C1 segment of cervical spinal cord (tissue), 14 donors: ENCODE measurements at regions not wholly inside any gene's neighbourhood (a gene's known extent, or its start where the extent isn't known, plus 50 kb on each side); places are given as distances from the start of the nearest gene placed in this dataset.

Source experiments
- DNase-seq, 14 donors: peaks; one replicate each; lab custom pipeline; 2025; lab: John Stamatoyannopoulos, UW

DNA sequence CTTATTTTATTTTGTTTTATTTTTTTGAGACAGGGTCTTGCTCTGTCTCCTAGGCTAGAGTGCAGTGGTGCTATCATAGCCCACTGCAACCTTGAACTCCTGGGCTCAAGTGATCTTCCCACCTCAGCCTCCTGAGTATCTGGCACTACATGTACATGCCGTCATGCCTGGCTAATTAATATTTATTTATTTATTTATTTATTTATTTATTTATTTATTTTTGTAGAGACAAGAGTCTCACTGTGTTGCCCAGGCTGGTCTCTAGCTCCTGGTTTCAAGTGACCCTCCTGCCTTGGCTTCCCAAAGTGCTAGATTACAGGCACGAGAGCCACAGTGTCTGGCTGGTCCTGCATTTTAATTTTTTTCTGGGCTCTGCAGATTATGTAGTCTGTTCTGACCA, 84.9 kb upstream of the BCOR start:
- no peak for DNase-seq

DNA sequence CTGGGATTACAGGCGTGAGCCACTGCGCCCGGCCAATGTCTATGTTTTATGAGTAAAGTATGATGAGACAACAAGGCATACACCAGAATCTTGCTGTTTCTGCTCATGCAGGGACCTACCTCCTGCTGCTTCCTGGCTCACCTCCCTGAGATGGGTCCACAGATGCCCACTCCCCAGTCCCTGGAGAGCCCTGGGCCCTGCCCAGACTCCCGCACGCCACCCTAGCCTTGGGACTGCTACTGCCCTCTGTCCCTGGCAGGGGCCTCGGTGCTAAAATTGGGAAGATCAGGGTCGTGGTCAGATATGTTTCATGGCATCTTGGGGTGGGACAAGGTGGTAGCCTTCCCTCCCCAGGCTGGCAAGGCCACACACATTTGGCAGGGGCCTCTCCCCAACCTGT, 84.3 kb upstream of the BCOR start:
- DNase-seq = no peak

DNA sequence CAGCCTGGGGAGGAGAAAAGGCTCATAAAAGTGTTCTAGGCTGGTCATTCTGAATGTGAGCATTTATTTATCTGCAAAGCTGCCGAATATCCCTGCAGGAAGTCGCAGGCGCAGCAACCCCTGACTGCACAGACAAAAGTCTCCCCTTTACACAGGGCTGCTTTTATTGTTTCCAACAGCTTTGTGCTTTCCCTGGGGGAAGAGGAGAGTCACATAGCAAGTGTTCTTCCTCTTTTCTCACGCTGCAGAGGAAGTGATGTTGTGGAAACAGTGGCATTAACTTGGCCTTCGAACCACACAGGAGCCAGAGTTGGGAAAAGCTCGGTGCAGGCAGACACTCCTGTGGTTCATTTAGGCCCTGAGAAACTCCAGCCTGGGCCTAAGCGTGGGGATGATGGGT, 81.5 kb upstream of the BCOR start:
- no peak for DNase-seq

DNA sequence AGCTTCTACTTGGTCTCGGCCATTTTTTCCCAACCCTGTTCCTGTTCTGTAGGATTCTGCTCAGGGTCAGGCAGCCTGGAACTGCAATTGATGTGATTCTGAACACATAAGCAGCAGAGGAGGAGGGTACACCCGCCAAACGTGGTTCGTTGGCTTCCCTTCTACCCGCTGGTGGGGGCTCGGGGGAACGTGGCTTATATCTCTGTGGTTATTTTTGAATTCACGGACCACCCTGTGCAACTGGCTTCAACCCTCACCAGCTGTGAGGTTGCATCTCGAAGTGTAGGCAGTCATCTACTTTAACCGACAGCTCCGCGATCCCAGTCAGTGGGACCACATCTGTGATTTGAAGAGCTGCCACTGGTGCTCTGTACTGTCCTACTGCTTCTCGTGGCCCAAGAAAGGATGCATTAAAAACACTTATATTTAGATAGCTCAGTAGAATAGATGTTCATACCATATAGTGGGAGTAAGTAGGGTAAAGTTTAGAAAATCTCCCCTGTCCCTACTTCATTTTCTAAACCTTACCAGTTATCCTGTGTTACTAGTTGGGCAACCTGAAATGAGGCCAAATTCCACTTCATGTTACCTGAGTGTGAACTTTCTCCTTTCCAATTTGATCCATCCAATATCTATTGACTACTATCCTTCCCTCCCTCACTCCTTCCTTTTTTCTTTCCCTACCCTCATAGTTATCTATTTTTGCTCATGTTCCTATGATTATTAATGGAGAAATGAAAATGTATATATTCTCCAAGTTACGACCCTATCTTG, 80.4 kb upstream of the BCOR start:
- no peak for DNase-seq

DNA sequence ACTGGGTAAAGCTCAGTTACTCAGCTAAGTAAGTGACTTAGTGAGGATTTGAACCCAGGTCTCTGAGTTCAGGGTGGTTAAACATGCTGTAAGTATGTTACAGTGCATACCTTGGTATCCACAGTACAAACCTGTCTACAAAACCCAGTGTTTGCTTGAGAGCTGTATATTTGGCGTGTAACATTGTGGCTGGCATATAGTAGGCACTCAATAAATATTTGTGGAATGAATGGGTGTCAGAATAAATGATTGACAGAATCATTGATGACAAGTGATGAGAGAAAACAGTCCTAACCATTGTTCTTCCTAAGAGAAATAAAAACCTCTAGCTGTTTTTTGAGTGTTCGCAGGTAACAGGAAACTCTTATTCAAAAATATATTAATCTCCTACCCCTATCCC, 79.7 kb upstream of the BCOR start:
- no peak for DNase-seq

DNA sequence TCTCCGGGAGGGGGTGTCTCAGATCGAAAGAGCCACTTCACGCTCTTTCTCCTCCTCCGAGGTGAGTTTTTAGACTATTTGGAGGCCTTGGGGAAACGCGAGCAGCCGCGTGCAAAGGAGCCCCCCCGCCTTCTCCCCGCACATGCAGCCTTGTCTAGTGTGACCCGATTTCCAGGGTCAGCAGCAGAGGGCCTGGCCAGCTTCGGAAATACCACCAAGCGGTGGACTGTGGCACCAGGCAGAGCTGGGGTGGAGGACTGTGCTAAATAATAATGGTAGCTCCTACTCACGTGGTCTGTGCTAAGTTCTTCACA, 79.3 kb upstream of the BCOR start:
- DNase-seq = no peak

DNA sequence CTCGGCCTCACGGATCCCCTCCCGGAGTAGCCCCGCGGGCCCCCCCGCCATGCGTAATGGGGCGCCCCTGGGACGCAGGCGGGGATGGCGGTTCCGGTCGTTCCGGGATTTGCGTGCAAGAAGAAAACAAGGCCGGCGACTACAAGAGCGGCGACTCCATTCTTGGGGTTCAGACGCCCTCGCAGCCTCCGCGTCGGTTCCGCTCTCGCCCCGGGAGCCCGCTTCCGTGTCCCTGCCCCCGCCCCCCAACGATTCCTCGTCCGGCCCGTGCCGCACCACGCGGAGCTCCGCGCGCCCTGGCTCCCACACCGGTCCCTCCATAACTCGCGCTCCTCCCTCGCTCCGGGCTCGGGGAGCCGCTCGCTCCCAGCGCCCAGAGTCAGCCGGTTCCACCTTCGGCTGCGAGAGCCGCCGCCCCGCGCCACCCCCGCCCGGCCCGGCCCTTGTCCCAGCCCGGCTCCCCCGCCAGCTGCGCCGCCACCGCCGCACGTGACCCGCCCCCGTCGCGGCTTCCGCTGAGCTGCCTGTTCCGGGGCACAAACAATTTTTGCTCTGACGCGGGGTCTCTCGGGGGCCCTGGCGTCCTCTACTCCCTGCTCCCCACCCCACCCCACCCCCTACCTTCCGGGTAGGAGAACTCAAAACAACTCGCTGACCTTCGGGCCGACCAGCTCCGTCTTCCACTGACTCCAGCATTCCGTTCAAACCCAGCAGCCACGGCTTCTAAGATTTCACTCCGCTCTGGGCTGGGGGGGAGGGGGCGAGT, 78.8 kb upstream of the BCOR start:
- peak in 10 of 14 donors; percentile 13 to 74 (median 34) for DNase-seq

DNA sequence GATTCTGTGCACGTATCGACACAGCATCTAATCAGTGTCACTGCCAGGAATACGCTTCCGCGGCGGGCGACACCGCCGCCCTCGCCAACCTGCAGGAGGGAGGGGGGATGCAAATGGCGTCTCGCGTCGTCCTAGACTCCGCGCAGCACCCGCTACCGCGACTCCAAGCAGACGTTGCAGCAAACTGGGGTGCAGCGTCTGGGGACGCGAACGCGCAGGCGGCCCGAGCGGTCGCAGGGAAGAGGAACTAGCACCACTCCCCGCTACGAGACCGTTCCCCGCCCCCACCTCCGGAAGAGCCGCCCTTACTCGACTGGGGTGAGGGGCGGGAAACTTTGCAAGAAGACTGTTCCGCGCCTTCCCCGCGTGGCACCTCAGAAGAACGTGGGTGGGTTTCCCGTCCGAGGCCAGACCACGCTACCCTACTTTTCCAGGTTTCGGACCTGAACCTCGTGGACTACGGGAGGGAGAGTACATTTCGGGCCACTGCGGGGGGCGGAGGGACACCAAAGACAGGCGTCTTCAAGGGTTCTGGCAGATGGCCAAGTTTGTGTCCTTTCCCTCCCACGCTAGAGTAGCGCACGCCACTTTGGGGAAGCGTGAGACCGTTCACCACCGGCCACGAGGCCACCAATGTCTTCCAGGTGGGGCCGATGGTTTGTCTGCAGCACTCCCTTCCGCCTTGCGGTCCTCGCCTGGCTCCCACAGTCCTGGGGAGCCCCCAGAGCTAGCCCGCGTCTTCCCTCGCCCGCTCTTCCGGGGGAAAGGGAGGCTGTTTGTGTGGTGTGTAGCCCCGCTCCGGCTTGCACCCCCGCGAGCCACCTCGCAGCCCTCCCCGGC, 78.0 kb upstream of the BCOR start:
- peak in 9 of 14 donors; percentile 7 to 58 (median 31) for DNase-seq

DNA sequence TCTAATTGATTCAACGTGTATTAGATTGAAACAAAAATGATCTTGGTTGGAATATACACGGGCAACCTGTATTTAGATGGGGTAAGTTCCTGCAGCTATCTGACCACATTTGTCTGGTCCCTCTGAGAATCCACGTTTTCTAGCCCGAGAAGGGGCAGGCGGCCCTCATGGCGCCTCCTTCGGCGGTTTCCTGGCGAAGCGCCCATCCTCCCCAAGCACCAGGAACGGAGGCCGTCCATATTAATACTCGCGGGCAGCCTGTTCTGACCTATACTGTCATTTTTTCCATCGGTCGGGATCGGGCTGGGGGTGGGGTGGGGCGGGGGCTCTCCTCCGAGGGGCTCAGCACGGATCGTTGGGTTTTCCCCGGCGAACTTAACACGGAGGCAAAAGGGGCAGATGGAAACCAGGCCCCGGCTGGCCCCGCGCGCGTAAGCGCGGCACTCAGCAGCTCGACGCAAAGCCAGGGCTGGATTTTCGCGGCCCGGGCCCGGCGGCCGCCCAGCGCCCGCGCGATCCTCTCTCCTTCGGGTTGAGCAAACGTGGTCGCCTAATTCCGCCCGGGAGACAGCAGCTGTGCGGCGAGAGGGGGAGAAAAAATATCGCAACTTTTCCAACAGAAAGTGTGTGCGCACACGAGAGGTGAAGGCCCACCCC, 77.2 kb upstream of the BCOR start:
- peak in 2 of 14 donors; percentile 30 to 47 for DNase-seq

DNA sequence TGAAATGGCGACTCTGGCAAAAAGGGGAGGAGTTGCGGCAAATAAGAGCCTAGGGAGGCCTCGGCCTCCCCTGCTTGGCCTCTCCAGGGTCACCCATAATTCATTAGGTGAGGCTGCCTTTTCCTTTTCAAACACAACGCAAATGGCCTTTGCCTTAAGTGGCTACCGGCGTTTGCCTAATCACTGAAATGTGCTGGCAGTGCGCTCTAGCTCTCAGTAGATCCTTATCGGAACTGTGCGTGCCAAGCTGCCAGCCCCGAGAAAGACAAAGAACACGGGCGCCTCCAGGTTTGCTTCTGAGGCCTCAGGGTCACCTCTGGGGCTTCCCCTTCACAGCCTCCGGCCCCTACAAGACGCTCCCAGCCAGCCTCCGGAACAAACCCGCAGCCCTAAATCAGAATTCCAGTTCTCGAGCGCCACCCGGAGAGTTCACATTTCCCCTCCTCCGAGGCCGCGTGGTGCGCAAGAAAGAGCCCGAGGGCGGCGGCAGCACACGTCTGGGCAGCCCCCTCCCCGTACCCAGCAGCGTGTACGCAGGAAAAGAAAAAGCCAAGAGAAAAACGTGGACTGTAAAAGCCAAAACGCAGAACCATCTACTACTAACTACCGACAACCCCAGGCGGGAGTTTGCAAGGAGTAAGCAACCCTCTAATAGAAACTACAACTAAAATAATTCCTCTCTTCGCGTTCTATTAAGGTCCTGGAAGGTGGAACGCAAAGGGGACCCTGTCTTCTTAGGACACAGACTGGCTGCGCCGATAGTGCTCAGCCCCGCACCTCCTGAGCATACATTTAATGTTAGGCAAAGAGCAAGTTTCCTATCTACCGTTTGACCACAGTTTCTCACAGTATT, 76.5 kb upstream of the BCOR start:
- no peak for DNase-seq

DNA sequence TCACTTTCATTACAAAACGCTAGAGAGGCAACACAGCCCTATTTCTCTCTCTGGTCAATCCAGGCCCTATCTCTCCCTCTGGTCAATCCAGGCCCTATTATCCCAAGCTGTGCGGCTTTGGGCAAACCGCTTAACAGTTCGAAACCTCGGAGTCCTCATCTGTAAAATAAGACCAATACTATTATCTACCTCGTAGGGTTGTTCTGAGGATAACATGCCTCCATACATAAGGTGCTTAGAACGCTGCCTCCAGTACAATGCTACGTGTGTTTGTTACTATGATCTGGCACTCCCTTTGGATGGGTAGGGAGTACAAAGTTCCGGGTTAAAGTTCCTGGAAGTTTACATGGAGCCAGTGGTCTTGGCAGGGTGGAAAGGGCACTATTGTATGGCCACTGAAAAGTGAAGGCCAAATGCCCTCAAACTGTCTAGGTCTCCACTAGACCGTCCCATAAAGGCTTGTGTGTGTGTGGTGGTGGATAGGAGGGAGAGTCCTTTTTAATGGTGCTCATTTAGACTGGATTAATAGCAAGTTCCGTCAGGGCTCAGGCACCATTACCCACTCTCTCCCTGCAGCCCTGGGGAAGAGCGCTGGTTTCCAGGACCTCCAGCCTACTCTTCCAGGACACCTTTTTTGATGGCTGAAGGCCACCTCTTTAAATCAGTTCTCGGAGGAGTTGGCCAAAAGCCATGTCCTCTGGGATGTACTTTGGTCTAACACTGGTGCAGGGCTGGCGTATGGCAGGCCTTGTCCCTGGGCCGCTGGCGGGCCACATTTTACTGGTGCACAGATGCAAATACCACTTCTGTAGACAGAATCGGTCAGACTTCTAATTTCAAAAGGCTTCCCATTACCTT, 75.6 kb upstream of the BCOR start:
- no peak for DNase-seq

DNA sequence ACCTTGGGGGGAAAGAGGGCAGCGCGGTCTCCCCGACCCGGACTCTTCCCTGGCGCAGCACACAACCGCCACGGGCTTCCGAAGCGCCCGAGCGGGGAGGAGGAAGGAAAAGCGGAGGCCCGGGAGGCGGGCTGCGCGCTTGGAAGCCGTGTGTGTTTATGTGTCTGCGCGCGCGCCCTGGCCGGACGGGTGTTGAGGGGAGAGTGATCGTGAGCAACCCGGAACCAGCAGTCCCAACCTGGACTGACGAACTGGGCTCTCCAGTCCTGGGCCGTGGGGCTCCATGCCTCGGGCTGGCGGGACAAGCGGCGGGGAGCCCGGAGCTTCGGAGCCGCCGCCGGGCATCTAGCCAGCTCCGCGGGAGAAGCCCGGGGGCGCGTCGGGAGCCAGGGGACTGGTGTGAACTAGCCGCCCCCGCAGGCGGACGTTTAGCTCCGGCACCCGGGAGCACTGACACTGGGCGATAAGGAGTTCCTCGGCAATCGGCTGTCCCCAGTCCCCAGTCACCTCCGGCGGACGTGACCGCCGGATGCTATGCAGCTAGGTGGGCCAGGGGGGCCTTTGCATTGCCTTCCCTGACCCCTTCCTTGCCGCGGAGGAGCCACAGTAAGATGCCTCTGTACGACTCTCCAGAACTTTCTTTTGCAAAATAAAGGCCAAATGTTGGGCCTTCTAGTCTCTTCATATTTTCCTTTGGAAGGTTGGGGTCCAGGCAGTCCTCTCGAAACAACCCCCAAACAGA, 74.8 kb upstream of the BCOR start:
- DNase-seq = peak in 2 of 14 donors; percentile 36 to 37

DNA sequence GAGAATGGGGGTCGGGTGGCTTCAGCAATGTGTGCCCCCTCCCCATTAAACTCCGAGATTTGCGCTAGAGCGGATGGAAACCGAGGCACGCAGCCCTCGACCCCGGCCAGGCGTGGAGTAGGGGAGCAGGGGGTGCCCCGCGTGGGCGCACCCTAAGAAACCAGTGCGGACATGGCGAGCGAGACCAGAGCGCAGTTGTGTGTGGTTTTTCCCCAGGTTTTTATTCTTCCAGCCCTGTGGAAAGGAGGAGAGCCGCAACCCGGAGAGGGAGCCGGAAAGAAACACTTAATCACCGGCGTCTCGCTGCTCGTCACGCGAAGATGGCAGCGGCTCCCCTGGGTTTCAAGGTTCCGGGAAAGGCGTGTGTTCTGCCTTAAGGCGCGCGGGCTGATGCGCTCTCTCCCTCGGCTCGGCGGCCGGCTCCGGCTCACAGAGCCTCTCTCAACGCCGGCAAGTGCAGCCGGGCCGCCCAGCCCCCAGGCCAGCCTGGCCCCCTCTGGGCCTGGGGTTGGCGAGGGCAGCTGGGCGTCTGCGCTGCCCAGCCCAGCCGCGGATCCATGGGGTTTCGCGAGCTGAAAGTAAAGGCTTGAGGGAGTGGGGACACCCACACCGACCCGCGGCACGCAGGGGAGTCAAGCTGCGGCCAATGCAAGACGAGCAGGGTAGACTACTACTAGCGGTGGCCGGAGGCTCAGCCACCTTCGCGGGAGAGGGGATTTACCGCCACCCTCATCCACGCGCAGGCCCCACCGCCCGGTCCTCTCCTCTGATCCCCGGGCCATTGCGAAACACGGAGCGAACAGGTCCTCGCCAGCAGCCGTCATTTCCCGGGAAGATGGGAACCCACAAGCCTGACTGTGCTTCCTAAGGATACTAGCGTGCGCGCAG, 74.0 kb upstream of the BCOR start:
- DNase-seq = peak in 1 of 14 donors; percentile 37

DNA sequence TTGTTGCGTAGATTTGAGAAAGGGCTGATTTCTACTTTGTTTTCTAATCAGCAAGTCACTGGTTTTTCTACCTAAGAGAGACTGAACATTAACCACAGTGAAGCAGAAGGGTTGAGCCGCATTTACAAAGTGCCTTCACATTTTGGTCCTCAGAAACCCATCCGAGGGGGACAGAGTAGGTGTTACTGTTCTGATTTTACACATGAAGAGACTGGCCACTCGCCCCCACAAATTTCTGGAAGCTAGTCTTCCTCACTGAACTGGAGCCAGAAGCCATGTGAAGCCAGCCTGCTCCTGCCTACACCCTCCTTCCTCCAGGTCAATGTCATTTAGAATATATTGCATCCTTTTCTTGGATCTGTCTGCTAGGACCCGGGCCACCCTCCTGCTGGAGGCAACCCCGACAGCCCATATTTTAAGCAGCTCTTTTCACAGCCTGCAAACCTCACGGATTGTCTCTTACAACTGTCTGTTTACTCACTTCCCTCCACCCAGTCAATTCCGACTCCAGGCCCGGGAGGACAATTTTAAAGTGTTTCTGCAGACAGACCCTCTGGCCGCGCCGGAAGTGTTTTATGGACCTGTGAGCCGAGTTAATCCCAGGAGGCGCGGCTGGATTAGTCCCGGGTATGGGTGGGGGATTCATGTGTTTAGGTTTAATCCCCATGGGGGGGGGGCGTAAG, 73.2 kb upstream of the BCOR start:
- DNase-seq = no peak

DNA sequence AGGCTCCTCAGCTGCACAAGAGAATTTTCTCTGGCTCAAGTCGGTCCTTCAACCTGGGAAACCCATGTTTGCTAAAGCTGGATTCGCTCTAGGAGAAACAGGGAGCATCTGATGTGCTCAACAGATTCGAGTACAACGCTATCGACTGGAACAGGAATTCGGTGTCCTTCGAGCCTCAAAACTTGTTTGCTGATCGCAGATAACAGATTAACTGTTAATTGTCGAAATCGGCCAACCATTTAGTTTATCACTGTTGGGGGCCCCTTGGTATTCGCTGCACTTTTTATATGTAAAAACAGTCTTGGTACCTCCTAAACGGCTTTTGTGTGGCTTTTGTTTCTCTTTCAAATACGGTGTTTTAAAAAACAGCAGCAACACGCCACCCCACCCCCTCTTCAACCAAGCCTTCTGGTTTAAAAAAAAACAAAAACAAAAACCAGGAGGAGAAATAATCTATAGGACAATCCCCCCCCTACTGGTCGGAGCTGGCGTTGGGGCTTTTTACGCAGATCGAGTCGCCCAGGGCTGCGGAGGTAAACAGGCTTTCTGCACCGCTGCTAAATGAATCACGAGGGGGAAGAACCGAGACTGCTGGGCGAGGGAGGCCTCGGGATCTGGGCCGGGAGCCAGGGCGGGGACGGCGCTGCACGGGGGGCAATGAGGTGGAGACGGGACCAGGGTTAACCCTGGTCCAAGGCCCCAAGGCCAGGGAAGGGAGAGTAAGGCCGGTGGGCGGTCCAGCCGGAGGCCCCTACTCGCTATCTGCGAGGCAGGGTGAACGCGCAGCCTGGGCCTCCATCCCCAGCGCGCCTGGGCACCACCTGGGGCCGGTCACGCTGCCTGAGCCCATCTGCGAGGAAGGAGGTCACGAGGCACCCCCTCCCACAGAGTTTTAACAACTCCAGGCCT, 71.7 kb upstream of the BCOR start:
- DNase-seq = no peak

DNA sequence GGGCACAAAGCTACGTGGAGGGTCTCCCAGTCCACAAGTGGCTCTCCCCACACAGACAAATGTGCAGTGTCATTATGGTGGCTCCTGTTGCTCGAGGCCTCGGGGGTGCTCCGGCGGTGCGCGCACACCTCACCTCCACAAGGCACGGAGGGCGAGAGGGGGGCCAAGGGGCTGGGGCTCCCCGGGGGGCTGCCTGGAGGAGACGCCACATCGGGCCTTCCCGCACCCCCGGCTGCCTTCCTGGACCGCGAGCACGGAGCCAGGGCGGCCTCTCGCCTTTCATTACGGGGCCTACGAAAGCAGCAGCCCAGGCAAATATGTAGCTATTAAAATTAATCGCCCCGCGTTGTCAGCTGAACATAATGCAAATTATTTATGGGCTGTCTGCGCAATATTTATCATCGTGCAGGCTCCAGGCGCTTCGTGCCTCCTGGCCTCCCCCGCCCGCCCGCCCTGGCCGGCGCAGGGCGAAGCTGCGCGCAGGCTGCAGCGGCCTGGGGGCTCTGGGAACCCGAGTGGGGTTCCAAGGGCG, 70.8 kb upstream of the BCOR start:
- DNase-seq = no peak
